HepG2 (cell line): ENCODE measurements at regions not wholly inside any gene's neighbourhood (a gene's known extent, or its start where the extent isn't known, plus 50 kb on each side); places are given as distances from the start of the nearest gene placed in this dataset.

Source experiments
- ATAC-seq: fragments of 200-7000 bp; cut with Tn5 transposase; 3 replicates; pipeline ENCODE4 v1.9.1; 2020; ENCODE audit warnings: mild to moderate bottlenecking, moderate library complexity
- BruUV-seq: library from RNA; stranded (reverse); fragments of 400-500 nt; replicated peaks from 2 replicates; lab custom pipeline; 2021; lab: Mats Ljungman, UMichigan
- CTCF ChIA-PET: fragments of 300-600 bp; formaldehyde crosslinking; extraction: SDS; loops from one replicate; lab custom pipeline; 2021; ENCODE audit warnings: low total read pairs, inconsistent platforms, low intra/inter-chr PET ratio; lab: Yijun Ruan, JAX
- POLR2A ChIA-PET: fragments of 350-600 bp; sonication (Branson Sonifier 250); formaldehyde crosslinking; loops from one replicate; lab custom pipeline; 2020; ENCODE audit warnings: antibody characterized with exemption, inconsistent platforms; lab: Yijun Ruan, JAX
- DNase-seq: peaks from one replicate; pipeline ENCODE4 v3.0.0-alpha.2; 2015; ENCODE audit warnings: low spot score
- FAIRE-seq: peaks from 3 replicates; lab custom pipeline; 2011; peaks lifted over from hg19 to GRCh38; lab: Jason Lieb, UNC
- H2AFZ ChIP-seq: one replicate; pipeline ENCODE4 v1.6.1; 2011; ENCODE audit warnings: low read length, inconsistent platforms
- H3K27ac ChIP-seq: fragments of 300-600 bp; 3 replicates; pipeline ENCODE4 v1.8.0; 2011; ENCODE audit warnings: mixed run types, mild to moderate bottlenecking, mixed read lengths, low read length, inconsistent platforms; ENCODE audit not compliant: insufficient read depth; ENCODE audit errors: extremely low read length
- H3K27me3 ChIP-seq, 2 experiments: fragments of 200-600 bp in 1 of 2; 2 replicates in 1 of 2; 3 replicates in 1 of 2; pipeline versions ENCODE4 v1.6.0 to v1.8.0; 2011; ENCODE audit warnings: low read length in 2 of 2, mild to moderate bottlenecking in 2 of 2, moderate library complexity in 2 of 2, inconsistent platforms in 1 of 2; ENCODE audit not compliant: insufficient read depth in 2 of 2, control insufficient read depth in 1 of 2
- H3K36me3 ChIP-seq, 2 experiments: fragments of 200-600 bp in 1 of 2; replicated peaks in 1 of 2; 2 replicates in 1 of 2; 3 replicates in 1 of 2; pipeline versions ENCODE4 v1.5.1 to v1.8.0; 2011; ENCODE audit warnings: low read length in 2 of 2, inconsistent platforms in 1 of 2; ENCODE audit not compliant: insufficient read depth in 2 of 2, control insufficient read depth in 1 of 2
- H3K4me1 ChIP-seq: 2 replicates; pipeline ENCODE4 v1.5.1; 2012; ENCODE audit warnings: low read length, inconsistent platforms; ENCODE audit not compliant: insufficient read depth
- H3K4me2 ChIP-seq: 2 replicates; pipeline ENCODE4 v1.6.0; 2011; ENCODE audit warnings: low read depth, low read length, inconsistent platforms
- H3K4me3 ChIP-seq, 3 experiments: fragments of 200-600 bp in 1 of 3; sonication (generic), shearing (Covaris generic) in 1 of 3; replicated peaks in 1 of 3; 2 replicates each; pipeline ENCODE4 v1.5.1; 2011 to 2016; ENCODE audit warnings: low read length in 3 of 3, inconsistent platforms in 2 of 3, low read depth in 2 of 3, mild to moderate bottlenecking in 2 of 3, control low read depth in 1 of 3, mixed read lengths in 1 of 3; ENCODE audit not compliant: insufficient read depth in 1 of 3
- H3K79me2 ChIP-seq: one replicate; pipeline ENCODE4 v1.6.1; 2011; ENCODE audit warnings: low read length, inconsistent platforms; ENCODE audit not compliant: insufficient read depth
- H3K9ac ChIP-seq: 2 replicates; pipeline ENCODE4 v1.6.0; 2011; ENCODE audit warnings: mild to moderate bottlenecking, low read depth, low read length, inconsistent platforms; ENCODE audit not compliant: insufficient read depth
- H3K9me3 ChIP-seq: 2 replicates; pipeline ENCODE4 v1.5.1; 2012; ENCODE audit warnings: mild to moderate bottlenecking, low read length
- H4K20me1 ChIP-seq: 2 replicates; pipeline ENCODE4 v1.6.0; 2011; ENCODE audit warnings: inconsistent platforms, mild to moderate bottlenecking, low read length, moderate library complexity; ENCODE audit not compliant: insufficient read depth
- ELF4 ChIP-seq: sonication (generic); formaldehyde crosslinking; IDR thresholded peaks from 2 replicates; pipeline ENCODE4 v1.5.0; 2020; ENCODE audit warnings: missing genetic modification reagents, mild to moderate bottlenecking, moderate library complexity, borderline replicate concordance
- KMT2A ChIP-seq: sonication (generic); formaldehyde crosslinking; IDR thresholded peaks from 2 replicates; pipeline ENCODE4 v1.4.0; 2020; ENCODE audit warnings: missing genetic modification reagents
- POLR2G ChIP-seq: fragments of 200-400 bp; formaldehyde crosslinking; IDR thresholded peaks from 2 replicates; pipeline ENCODE4 v1.6.1; 2018; ENCODE audit warnings: mild to moderate bottlenecking, low read depth, low read length, moderate library complexity
- PTBP1 ChIP-seq: fragments of 200-400 bp; formaldehyde crosslinking; IDR thresholded peaks from 2 replicates; pipeline ENCODE4 v1.6.1; 2018; ENCODE audit warnings: low read length, low read depth; ENCODE audit not compliant: poor library complexity, severe bottlenecking
- RBFOX2 ChIP-seq: fragments of 200-400 bp; formaldehyde crosslinking; IDR thresholded peaks from 2 replicates; pipeline ENCODE4 v1.6.1; 2017; ENCODE audit warnings: low read depth, mild to moderate bottlenecking, low read length
- SMAD3 ChIP-seq: sonication (generic); formaldehyde crosslinking; IDR thresholded peaks from 2 replicates; pipeline ENCODE4 v1.4.0; 2020; ENCODE audit warnings: missing genetic modification reagents
- TBL1XR1 ChIP-seq: fragments of 150-350 bp; IDR thresholded peaks from 2 replicates; pipeline ENCODE4 v1.6.1; 2014; ENCODE audit warnings: borderline replicate concordance, low read length; ENCODE audit not compliant: partially characterized antibody
- TBX3 ChIP-seq: fragments of 450-650 bp; IDR thresholded peaks from 2 replicates; pipeline ENCODE4 v1.6.1; 2017; ENCODE audit warnings: antibody characterized with exemption, mild to moderate bottlenecking, inconsistent platforms, borderline replicate concordance
- ZFP37 ChIP-seq: sonication (generic); formaldehyde crosslinking; IDR thresholded peaks from 2 replicates; pipeline ENCODE4 v1.4.0; 2020; ENCODE audit warnings: missing genetic modification reagents, borderline replicate concordance
- WGBS: methylation state at CpG from one replicate; pipeline ENCODE4 v1.1.6; 2017; ENCODE audit warnings: low lambda C conversion rate; 5-methylcytosine and 5-hydroxymethylcytosine counted together
- in situ Hi-C: cut with HindIII; loops from 2 replicates; pipeline ENCODE4 v1.10.0; 2017; ENCODE audit warnings: low pct_unique_long_range_greater_than_20kb; ENCODE audit not compliant: extremely low pct_ligation_motif_present
- intact Hi-C: fragments of 100-400 bp; cut with micrococcal nuclease; formaldehyde crosslinking; loops from one replicate; pipeline ENCODE4 v1.10.0; 2022; ENCODE audit not compliant: unreplicated experiment
- TF ChIP-seq, protein P1 (sequence below): sonication (generic); formaldehyde crosslinking; IDR thresholded peaks from 2 replicates; pipeline ENCODE4 v1.4.0; 2020; ENCODE audit warnings: missing genetic modification reagents, borderline replicate concordance

DNA sequence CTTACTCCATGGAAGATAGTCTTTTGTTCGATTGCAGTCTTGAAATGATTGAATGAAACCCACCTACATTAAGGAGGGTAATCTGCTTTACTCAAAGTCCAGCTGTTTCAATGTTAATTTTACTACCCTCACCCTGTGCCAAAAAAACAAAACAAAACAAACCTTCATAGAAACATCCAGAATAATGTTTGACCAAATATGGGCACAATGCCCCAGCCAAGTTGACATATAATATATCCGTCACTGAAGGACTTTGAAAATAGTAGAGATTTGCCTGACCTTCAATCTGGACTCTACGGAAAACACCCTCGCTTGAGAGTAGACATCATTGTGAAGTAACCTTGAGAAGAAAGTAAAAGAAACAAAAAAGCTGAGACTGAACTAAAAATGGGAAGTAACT is 550.5 kb upstream of the SMIM31 start (continued):
- TF ChIP-seq ELF4 (CRISPR knock-in tag) (no peak), TBL1XR1 (no peak), POLR2G (no peak), KMT2A (CRISPR knock-in tag) (no peak), PTBP1 (no peak), ZFP37 (CRISPR knock-in tag) (no peak)
- TF ChIP-seq, all 625 proteins: peak for 0

DNA sequence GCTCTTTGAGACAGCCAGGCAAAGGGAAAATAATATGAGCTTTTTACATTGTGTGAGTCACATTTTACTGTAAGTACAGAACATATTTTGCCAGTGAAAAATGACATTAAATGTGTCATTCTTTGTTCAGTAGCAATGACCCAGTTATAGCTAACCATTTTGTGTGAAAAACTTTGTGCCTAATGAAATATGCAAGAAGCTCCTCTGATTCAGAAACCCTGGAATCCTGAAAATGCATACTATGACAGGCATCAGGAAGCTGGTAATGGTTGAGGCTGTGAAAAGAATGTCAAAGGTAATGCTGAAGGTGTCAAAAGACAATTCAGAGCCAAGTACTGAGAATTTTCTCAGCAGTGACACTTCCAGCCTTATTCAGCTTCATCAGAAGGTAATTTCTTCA is 549.5 kb upstream of the SMIM31 start:
- in situ Hi-C loops = no loop called here
- H4K20me1 ChIP-seq = no peaks in the 10 kb centered on the region
- H3K4me3 ChIP-seq = no peak overlapping the region
- H3K79me2 ChIP-seq = no peaks in the 10 kb centered on the region
- H3K27ac ChIP-seq = no peak overlapping the region
- BruUV-seq = no TSS peak
- no peaks in the 10 kb centered on the region for H3K36me3 ChIP-seq
- ChIA-PET POLR2A (no interaction called here), CTCF (no interaction called here)
- no peaks in the 10 kb centered on the region for H3K4me1 ChIP-seq
- H2AFZ ChIP-seq = no peak overlapping the region
- H3K9me3 ChIP-seq = no peaks in the 10 kb centered on the region
- ATAC-seq (no peak), FAIRE-seq (no peak), DNase-seq (peak; percentile 1)
- intact Hi-C loops = no loop called here
- H3K27me3 ChIP-seq = no peaks in the 10 kb centered on the region
- no peak for TF ChIP-seq RBFOX2
- H3K4me2 ChIP-seq = no peak overlapping the region
- H3K9ac ChIP-seq = no peak overlapping the region

DNA sequence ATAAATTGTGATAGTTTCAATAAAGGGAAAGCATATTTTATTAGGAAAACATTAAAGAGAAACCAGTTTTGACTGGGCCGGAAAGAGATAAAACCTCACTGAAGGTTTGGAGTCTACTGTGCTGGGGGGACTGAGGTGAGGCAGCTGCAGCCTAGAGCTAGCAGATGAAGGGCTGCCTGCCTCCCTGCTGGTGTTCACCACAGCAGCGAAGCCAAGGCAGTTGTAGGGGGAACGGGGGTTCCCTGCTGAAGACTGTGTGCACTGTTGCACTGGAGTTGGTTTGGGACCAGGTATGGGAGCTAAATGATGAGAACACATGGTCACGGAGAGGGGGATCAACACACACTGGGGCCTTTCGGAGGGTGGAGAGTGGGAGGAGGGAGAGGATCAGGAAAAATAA is 546.5 kb upstream of the SMIM31 start:
- ChIA-PET POLR2A (no interaction called here), CTCF (no interaction called here)
- Histone ChIP-seq H3K9ac (no peak overlapping the region), H3K4me2 (no peak overlapping the region), H3K4me1 (no peaks in the 10 kb centered on the region), H3K36me3 (no peaks in the 10 kb centered on the region), H3K9me3 (no peaks in the 10 kb centered on the region), H4K20me1 (no peaks in the 10 kb centered on the region), H3K79me2 (no peaks in the 10 kb centered on the region), H2AFZ (no peak overlapping the region)
- FAIRE-seq = no peak
- WGBS = 25% methylated on average over 5 of the region's 5 CpGs
- in situ Hi-C loops = no loop called here
- TF ChIP-seq SMAD3 (CRISPR knock-in tag) = no peak
- TF ChIP-seq TBX3 = no peak
- TF ChIP-seq, protein P1, sequence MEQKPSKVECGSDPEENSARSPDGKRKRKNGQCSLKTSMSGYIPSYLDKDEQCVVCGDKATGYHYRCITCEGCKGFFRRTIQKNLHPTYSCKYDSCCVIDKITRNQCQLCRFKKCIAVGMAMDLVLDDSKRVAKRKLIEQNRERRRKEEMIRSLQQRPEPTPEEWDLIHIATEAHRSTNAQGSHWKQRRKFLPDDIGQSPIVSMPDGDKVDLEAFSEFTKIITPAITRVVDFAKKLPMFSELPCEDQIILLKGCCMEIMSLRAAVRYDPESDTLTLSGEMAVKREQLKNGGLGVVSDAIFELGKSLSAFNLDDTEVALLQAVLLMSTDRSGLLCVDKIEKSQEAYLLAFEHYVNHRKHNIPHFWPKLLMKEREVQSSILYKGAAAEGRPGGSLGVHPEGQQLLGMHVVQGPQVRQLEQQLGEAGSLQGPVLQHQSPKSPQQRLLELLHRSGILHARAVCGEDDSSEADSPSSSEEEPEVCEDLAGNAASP (CRISPR knock-in tag) = no peak
- TF ChIP-seq, all 625 proteins: peak for 0
- Histone ChIP-seq H3K27ac (no peak overlapping the region), H3K4me3 (no peak overlapping the region), H3K27me3 (no peaks in the 10 kb centered on the region; a peak in 1 of 5 replicates)
- ATAC-seq = no peak
- intact Hi-C loops = no loop called here
- BruUV-seq = no TSS peak
- DNase-seq = no peak
